Upper lobe of right lung (tissue), 1 donor: ENCODE measurements at regions not wholly inside any gene's neighbourhood (a gene's known extent, or its start where the extent isn't known, plus 50 kb on each side); places are given as distances from the start of the nearest gene placed in this dataset.

Experiments used
- ATAC-seq: fragments of 200-7000 bp; cut with Tn5 transposase; one replicate; pipeline ENCODE4 v1.9.1; 2020; ENCODE audit warnings: mild to moderate bottlenecking, moderate library complexity
- DNase-seq: peaks from one replicate; pipeline ENCODE4 v3.0.0-alpha.2; 2020
- H3K27ac ChIP-seq: fragments of 200-600 bp; one replicate; pipeline ENCODE4 v1.8.0; 2022
- H3K27me3 ChIP-seq: fragments of 200-600 bp; one replicate; pipeline ENCODE4 v1.8.0; 2022; ENCODE audit warnings: mild to moderate bottlenecking
- H3K36me3 ChIP-seq: fragments of 200-600 bp; one replicate; pipeline ENCODE4 v1.8.0; 2022
- H3K4me1 ChIP-seq: fragments of 200-600 bp; one replicate; pipeline ENCODE4 v1.8.0; 2022
- H3K4me3 ChIP-seq: fragments of 200-600 bp; one replicate; pipeline ENCODE4 v1.8.0; 2022; ENCODE audit warnings: mild to moderate bottlenecking
- H3K9me3 ChIP-seq: fragments of 200-600 bp; one replicate; pipeline ENCODE4 v1.8.0; 2022
- CTCF ChIP-seq: fragments of 200-600 bp; IDR thresholded peaks from one replicate; pipeline ENCODE4 v1.8.0; 2022; ENCODE audit warnings: antibody characterized with exemption
- intact Hi-C: fragments of 100-400 bp; cut with DNase I; formaldehyde crosslinking; loops from one replicate; pipeline ENCODE4 v1.11.0; 2022
- donor health status: DM: no; HTN: yes; CAD: no; lungs with severe emphysema.

- H3K9me3 ChIP-seq = no peaks in the 10 kb centered on the region
- no peak for ATAC-seq
- DNase-seq = no peak
- intact Hi-C loops = no loop called here
- H3K27ac ChIP-seq = no peak overlapping the region
- no peak overlapping the region for H3K4me3 ChIP-seq
- H3K4me1 ChIP-seq = no peaks in the 10 kb centered on the region
- no peak for TF ChIP-seq CTCF
- peaks cover 13% of the 10 kb centered on the region for H3K27me3 ChIP-seq
- no peaks in the 10 kb centered on the region for H3K36me3 ChIP-seq
Observed at GRCh38 chr20:61161726-61162390, 90.2 kb upstream of the CDH4 start.

- no peaks in the 10 kb centered on the region for H3K9me3 ChIP-seq
- ATAC-seq (no peak), DNase-seq (no peak)
- no peaks in the 10 kb centered on the region for H3K4me1 ChIP-seq
- intact Hi-C loops = no loop called here
- no peak overlapping the region for H3K4me3 ChIP-seq
- H3K36me3 ChIP-seq = no peaks in the 10 kb centered on the region
- H3K27me3 ChIP-seq = peaks cover 13% of the 10 kb centered on the region
- H3K27ac ChIP-seq = no peak overlapping the region
- TF ChIP-seq CTCF = no peak
Observed at GRCh38 chr20:61162451-61162850, 89.6 kb upstream of the CDH4 start.

GRCh38 chr20:61163031-61163430 lies 89.0 kb upstream of the CDH4 start:
- TF ChIP-seq CTCF = no peak
- DNase-seq = no peak
- intact Hi-C loops = no loop called here
- Histone ChIP-seq H3K4me3 (no peak overlapping the region), H3K27ac (no peak overlapping the region), H3K36me3 (no peaks in the 10 kb centered on the region), H3K27me3 (peaks cover 13% of the 10 kb centered on the region), H3K4me1 (no peaks in the 10 kb centered on the region), H3K9me3 (no peaks in the 10 kb centered on the region)
- ATAC-seq = no peak

GRCh38 chr20:61166324-61166723 lies 85.7 kb upstream of the CDH4 start:
- Histone ChIP-seq H3K4me3 (no peak overlapping the region), H3K4me1 (no peaks in the 10 kb centered on the region), H3K27ac (no peak overlapping the region), H3K36me3 (no peaks in the 10 kb centered on the region), H3K9me3 (no peaks in the 10 kb centered on the region), H3K27me3 (no peaks in the 10 kb centered on the region)
- ATAC-seq (no peak), DNase-seq (no peak)
- TF ChIP-seq CTCF = no peak
- intact Hi-C loops = no loop called here

- intact Hi-C loops = no loop called here
- H3K9me3 ChIP-seq = no peaks in the 10 kb centered on the region
- no peak overlapping the region for H3K4me3 ChIP-seq
- ATAC-seq = no peak
- H3K27me3 ChIP-seq = no peaks in the 10 kb centered on the region
- no peak for TF ChIP-seq CTCF
- no peaks in the 10 kb centered on the region for H3K4me1 ChIP-seq
- no peaks in the 10 kb centered on the region for H3K36me3 ChIP-seq
- DNase-seq = no peak
- H3K27ac ChIP-seq = no peak overlapping the region
Observed at GRCh38 chr20:61168605-61169004, 83.5 kb upstream of the CDH4 start.

- intact Hi-C loops = no loop called here
- H3K27me3 ChIP-seq = no peaks in the 10 kb centered on the region
- H3K4me3 ChIP-seq = no peak overlapping the region
- no peak overlapping the region for H3K27ac ChIP-seq
- H3K4me1 ChIP-seq = no peaks in the 10 kb centered on the region
- no peak for ATAC-seq
- no peaks in the 10 kb centered on the region for H3K9me3 ChIP-seq
- no peak for TF ChIP-seq CTCF
- no peak for DNase-seq
- H3K36me3 ChIP-seq = no peaks in the 10 kb centered on the region
Observed at GRCh38 chr20:61169874-61170273, 82.2 kb upstream of the CDH4 start.
